ENCODE measurements at regions not wholly inside any gene's neighbourhood (a gene's known extent, or its start where the extent isn't known, plus 50 kb on each side); places are given as distances from the start of the nearest gene placed in this dataset.
"Not testable (repeated sequence)": the region's sequence is repeated elsewhere in the genome, so short reads cannot be mapped to it uniquely, and the experiment has no call there.

GRCh38 chr10:45056806-45057205 lies 56.1 kb downstream of the ZNF22 start:
- not testable (repeated sequence) for DNase-seq (ENCODE audit: low read depth in 2 of 2)

GRCh38 chr10:45058580-45058979 lies 57.9 kb downstream of the ZNF22 start:
- no peak for DNase-seq (ENCODE audit: low read depth in 2 of 2)

GRCh38 chr10:45058992-45059561 lies 58.4 kb downstream of the ZNF22 start:
- no peak for DNase-seq (ENCODE audit: low read depth in 2 of 2)

DNA sequence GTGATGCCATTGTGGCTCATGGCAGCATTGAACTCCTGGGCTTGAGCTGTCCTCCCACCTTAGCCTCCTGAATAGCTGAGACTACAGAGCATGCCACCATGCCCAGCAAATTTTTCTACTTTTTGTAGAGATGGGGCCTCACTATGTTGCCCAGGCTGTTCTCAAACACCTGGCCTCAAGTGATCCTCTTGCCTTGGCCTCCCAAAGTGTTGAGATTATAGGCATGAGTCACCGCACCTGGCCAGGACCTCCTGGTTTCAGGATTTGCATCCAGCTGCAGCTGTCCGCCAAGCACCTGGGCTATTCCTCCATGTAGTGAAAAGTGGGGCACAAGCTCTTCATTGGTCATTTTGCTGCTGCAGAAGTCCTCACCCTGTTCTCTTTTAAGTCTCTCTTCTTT lies 58.9 kb downstream of the ZNF22 start:
- DNase-seq (ENCODE audit: low read depth in 2 of 2), result no peak

DNA sequence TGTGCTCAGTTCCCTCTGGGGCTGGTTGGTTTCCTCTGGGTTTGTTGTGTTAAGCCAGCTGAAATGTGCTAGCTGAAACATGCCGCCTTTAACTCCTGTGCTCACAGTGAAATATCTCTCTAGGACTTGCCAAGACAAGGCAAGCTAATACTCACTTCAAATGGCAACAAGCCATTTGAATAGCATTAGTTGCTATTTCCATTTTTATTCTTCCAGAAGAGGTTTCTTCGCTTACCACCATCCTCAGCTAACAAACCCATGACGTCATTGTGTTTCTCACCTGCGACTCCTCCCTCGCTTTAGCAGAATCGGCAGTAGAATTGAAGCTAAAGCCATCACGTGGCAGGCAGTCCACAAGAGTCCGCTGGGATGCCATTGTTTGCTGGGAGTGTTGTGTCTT lies 61.3 kb downstream of the ZNF22 start:
- DNase-seq (ENCODE audit: low read depth in 2 of 2), result no peak

DNA sequence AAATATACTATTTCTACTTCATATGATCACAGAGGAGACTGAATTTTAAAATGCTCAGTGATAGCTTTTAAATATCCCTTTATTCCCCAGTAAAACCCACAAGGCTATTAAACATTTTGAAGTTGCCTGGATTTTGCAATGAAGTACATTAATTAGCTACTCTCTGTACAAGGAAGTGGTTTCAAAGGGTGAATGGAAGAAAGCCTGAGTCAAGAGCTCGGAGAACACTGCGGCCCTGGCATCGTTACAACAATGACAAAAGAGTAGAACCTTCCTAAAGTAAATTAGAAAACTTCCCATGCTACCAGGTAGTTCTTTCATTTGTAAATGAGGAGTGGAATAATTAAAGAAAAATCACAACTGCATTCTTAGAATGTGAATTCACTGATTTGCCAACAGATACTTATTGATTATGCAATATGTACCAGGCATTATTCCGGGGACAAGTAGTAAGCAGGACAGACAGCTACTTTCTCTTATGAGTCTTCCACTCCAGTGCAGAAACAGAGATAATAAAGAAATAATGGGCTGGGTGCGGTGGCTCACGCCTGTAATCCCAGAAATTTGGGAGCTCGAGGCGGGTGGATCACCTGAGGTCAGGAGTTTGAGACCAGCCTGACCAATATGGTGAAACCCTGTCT lies 63.0 kb downstream of the ZNF22 start:
- no peak for DNase-seq (ENCODE audit: low read depth in 2 of 2)

- DNase-seq (ENCODE audit: low read depth in 2 of 2), result no peak
Measured at GRCh38 chr10:45064998-45065397, 64.3 kb downstream of the ZNF22 start.

- DNase-seq (ENCODE audit: low read depth in 2 of 2), result no peak
Measured at GRCh38 chr10:45071043-45071813, 70.5 kb downstream of the ZNF22 start.

GRCh38 chr10:45075216-45075615 lies 74.5 kb downstream of the ZNF22 start:
- no peak for DNase-seq (ENCODE audit: low read depth in 2 of 2)

DNA sequence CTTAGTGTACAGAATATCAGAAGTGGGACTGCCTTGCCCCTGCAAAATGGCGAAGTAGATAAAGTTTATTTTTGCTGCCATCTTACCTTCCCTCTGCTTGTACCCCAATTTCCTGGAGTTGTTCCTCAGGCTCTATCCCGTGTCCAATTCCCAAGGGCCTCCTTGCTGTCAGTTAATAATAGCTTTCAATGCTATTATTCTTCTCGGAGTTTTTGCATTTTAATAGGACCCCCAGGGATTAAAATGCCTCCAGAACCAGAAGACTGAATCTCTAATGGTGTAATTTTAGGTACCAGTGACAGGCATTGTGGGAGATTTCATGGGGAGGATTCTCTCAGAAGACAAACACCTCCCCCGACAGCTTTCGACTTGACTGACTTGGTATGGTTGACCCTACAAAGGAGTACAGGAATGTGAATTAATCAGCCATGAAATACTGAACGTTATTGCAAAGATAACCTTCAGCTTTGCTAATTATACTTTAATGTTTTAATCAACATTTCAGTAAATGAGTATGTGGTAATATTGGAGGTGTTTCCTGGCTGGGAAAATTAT lies 75.2 kb downstream of the ZNF22 start:
- DNase-seq (ENCODE audit: low read depth in 2 of 2), result no peak

DNA sequence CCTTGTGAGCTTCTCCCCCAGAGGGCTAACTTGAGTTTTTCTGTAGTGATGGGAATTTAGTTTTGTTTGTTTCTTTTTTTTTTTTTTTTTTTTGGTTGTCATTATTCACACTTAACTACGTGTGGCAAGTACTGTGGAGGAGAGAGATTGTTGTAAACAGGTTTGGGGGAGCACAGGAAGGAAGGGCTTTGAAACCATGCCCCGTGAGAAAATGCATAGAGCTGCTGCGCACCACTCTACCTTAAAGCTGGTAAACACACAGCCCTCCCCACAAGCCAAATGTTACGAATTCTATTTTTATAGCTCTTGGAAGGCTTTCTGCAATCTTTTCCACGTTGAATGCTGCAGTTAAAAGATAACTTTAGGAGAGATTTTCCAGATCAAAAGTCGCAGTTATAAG lies 76.2 kb downstream of the ZNF22 start:
- DNase-seq (ENCODE audit: low read depth in 2 of 2), result no peak

- no peak for DNase-seq (ENCODE audit: low read depth in 2 of 2)
Measured at GRCh38 chr10:45080331-45080730, 79.6 kb downstream of the ZNF22 start.

GRCh38 chr10:45082176-45082575 lies 81.5 kb downstream of the ZNF22 start:
- DNase-seq (ENCODE audit: low read depth in 2 of 2), result no peak

DNA sequence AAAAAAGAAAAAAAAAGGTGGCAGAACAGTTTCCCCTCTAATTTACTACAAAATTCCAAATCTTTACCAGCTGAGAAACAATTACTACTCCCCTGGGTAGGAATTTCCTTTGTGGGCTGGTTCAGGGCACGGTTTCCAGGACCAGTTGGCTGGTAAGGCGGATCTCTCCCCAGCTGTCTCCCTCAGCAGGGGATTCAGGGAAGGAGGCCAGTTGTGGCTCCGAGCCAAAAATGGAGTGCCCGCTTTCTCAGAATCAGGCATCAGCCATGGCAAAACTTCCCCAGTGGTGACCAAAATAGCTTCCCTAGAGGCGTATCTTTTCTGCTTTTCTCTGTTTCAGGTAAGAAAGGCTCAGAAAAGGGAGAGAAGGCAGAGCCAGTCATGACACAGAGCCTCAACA lies 91.2 kb downstream of the ZNF22 start:
- DNase-seq (ENCODE audit: low read depth in 2 of 2), result no peak

DNA sequence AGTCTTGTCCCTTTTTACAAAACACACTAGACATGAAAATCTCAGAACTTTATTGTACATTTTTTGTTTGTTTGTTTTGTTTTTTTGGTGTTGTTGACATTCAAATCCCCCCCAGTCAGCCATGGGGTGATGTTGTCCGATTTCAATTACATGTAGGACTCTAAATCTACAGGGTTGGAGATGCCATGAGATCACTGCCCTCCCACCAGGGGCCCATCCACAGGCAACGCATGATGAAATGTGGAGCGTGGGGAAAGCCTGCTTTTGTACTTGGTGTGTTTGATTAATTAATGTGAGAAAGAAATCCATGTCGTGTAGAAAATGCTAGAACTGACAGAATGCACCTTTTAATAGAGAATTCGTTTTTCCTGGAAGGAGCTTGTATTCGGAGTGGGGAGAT lies 93.2 kb downstream of the ZNF22 start:
- DNase-seq (ENCODE audit: low read depth in 2 of 2), result no peak

GRCh38 chr10:45095286-45095685 lies 94.6 kb downstream of the ZNF22 start:
- no peak for DNase-seq (ENCODE audit: low read depth in 2 of 2)

GRCh38 chr10:45096001-45096400 lies 95.3 kb downstream of the ZNF22 start:
- no peak for DNase-seq (ENCODE audit: low read depth in 2 of 2)

- no peak for DNase-seq (ENCODE audit: low read depth in 2 of 2)
Measured at GRCh38 chr10:45100429-45100828, 99.7 kb downstream of the ZNF22 start.

- no peak for DNase-seq (ENCODE audit: low read depth in 2 of 2)
Measured at GRCh38 chr10:45104674-45105073, 104.0 kb downstream of the ZNF22 start.

DNA sequence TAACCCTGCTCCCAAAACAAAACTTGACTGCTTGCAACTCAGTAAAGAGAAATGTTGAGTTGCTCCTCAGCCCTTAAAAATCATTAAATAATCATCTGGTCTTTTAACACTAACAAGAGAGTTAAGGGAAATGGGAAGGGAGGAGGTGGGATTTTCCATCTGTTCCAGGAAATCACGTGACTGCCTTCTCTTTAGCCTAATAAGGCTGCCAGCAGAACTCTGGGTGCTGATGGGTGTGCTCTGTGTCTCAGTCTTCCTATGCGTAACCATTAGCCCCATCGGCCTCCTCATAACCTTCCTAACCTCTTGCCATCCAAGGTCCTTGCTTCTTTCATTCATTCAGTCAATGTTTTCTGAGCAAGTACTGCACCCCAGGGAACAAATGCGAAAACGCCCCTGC lies 104.6 kb downstream of the ZNF22 start:
- not testable (repeated sequence) for DNase-seq (ENCODE audit: low read depth in 2 of 2)

- no peak for DNase-seq (ENCODE audit: low read depth in 2 of 2)
Measured at GRCh38 chr10:45106236-45106856, 105.6 kb downstream of the ZNF22 start.

DNA sequence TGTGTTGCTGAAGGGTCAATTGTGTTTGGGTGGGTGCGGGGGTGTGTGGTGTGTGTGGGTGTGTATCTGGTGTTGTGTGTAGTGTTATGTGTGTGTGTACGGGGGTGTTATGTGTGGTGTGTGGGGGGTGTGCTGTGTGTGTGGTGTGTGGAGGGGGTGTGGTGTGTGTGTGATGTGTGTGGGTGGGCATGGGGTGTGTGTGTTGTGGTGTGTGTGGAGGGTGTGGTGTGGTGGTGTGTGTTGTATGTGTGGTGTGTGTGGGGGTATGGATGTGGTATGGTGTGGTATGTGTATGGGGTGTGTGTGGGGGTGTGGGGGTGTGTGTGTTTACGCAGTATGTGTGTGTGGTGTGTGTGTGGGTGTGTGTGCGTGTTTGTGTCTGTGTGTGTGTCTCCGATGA lies 110.8 kb downstream of the ZNF22 start:
- DNase-seq (ENCODE audit: low read depth in 2 of 2), result no peak

Measured in activated CD4-positive, alpha-beta T cell treated with anti-CD3 and anti-CD28 coated beads for 24 hours (primary cell).